ENCODE measurements at regions not wholly inside any gene's neighbourhood (a gene's known extent, or its start where the extent isn't known, plus 50 kb on each side); places are given as distances from the start of the nearest gene placed in this dataset.

DNA sequence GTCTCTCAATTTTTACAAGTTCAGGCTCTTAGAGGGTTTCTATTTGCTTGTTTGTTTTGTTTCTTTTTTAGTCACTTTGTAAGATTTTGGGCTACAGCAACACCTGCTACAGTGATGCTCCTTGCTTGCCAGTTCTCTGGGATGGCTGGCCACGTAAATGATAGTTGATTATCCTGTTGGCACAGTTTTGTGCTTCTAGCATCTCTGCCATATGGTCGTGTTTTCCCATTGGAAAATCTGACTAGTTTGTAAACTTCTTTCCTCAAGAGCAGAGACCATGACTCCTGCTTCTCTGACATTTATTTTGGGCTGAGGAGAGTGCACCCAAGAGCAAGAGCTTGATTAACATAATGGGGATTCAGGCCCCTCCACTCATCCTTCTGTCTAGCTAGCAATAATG, 1621.6 kb upstream of the RAG2 start:
- Histone ChIP-seq H3K4me2 (ENCODE audit: low read depth, low read length) (no peak overlapping the region), H2AFZ (ENCODE audit: low read length) (no peak overlapping the region), H3K79me2 (ENCODE audit: insufficient read depth, low read length) (no peaks in the 10 kb centered on the region), H3K9me3 (ENCODE audit: low read length) (peaks cover 69% of the 10 kb centered on the region), H3K4me1 (ENCODE audit: insufficient read depth, low read length) (no peaks in the 10 kb centered on the region), H3K27me3 (ENCODE audit: control insufficient read depth in 1 of 2, insufficient read depth in 2 of 2, low read length in 2 of 2) (no peaks in the 10 kb centered on the region), H3K4me3 (replicated peaks in 1 of 3; ENCODE audit: insufficient read depth in 1 of 3, low read depth in 2 of 3, low read length in 3 of 3) (no peak overlapping the region), H3K9ac (ENCODE audit: insufficient read depth, low read depth, low read length) (no peak overlapping the region), H4K20me1 (ENCODE audit: insufficient read depth, low read length) (no peaks in the 10 kb centered on the region), H3K27ac (ENCODE audit: extremely low read length, insufficient read depth, low read length) (no peak overlapping the region), H3K36me3 (replicated peaks in 1 of 2; ENCODE audit: control insufficient read depth in 1 of 2, insufficient read depth in 2 of 2, low read length in 2 of 2) (no peaks in the 10 kb centered on the region)
- ChIA-PET CTCF (ENCODE audit: low intra/inter-chr PET ratio, low total read pairs) (no interaction called here), POLR2A (no interaction called here)
- WGBS (ENCODE audit: low lambda C conversion rate), result 0% methylated on average over 2 of the region's 2 CpGs
- BruUV-seq (replicated peaks), result no TSS peak
- DNase-seq (ENCODE audit: low spot score) (no peak), FAIRE-seq (no peak), ATAC-seq (no peak)
- TF ChIP-seq NKX3-1 (CRISPR knock-in tag; IDR thresholded peaks at IDR 0.05) (no peak), MED13 (CRISPR knock-in tag; IDR thresholded peaks at IDR 0.05) (no peak), SUZ12 (IDR thresholded peaks at IDR 0.05; ENCODE audit: low read depth, low read length) (no peak), ZBTB10 (CRISPR knock-in tag; IDR thresholded peaks at IDR 0.05; ENCODE audit: borderline replicate concordance) (no peak), ZNF225 (CRISPR knock-in tag; IDR thresholded peaks at IDR 0.05) (no peak)
- intact Hi-C loops (cut with micrococcal nuclease; ENCODE audit: unreplicated experiment), result no loop called here
- in situ Hi-C loops (cut with HindIII; ENCODE audit: extremely low pct_ligation_motif_present, low pct_unique_long_range_greater_than_20kb), result no loop called here

DNA sequence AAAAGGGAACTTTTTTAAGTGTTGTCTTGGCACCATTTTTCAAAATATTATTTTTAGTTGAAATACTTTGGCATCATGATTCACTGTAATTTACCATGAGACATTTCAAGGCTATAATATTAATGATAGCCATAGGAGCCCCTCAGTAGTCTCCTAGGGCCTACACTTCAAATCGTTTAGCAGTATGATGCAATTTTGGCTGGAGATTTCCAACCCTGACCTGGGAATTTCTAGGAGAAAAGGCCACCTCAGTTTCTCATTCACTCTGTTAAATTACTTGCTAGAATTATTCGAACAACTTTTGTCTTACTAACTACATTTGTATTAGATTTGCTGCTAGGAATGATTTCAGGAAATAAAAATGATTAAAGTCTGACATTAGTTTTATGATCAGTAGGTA, 1610.9 kb upstream of the RAG2 start:
- intact Hi-C loops (cut with micrococcal nuclease; ENCODE audit: unreplicated experiment), result no loop called here
- ChIA-PET POLR2A (no interaction called here), CTCF (ENCODE audit: low intra/inter-chr PET ratio, low total read pairs) (no interaction called here)
- 2% methylated on average over 2 of the region's 2 CpGs for WGBS (ENCODE audit: low lambda C conversion rate)
- ATAC-seq, result no peak
- in situ Hi-C loops (cut with HindIII; ENCODE audit: extremely low pct_ligation_motif_present, low pct_unique_long_range_greater_than_20kb), result no loop called here
- Histone ChIP-seq H3K27me3 (ENCODE audit: control insufficient read depth in 1 of 2, insufficient read depth in 2 of 2, low read length in 2 of 2) (no peaks in the 10 kb centered on the region), H3K4me2 (ENCODE audit: low read depth, low read length) (no peak overlapping the region), H3K36me3 (replicated peaks in 1 of 2; ENCODE audit: control insufficient read depth in 1 of 2, insufficient read depth in 2 of 2, low read length in 2 of 2) (no peaks in the 10 kb centered on the region), H3K9ac (ENCODE audit: insufficient read depth, low read depth, low read length) (no peak overlapping the region), H3K4me1 (ENCODE audit: insufficient read depth, low read length) (no peaks in the 10 kb centered on the region), H3K27ac (ENCODE audit: extremely low read length, insufficient read depth, low read length) (no peak overlapping the region), H2AFZ (ENCODE audit: low read length) (no peak overlapping the region), H3K79me2 (ENCODE audit: insufficient read depth, low read length) (no peaks in the 10 kb centered on the region), H3K4me3 (replicated peaks in 1 of 3; ENCODE audit: insufficient read depth in 1 of 3, low read depth in 2 of 3, low read length in 3 of 3) (no peak overlapping the region), H3K9me3 (ENCODE audit: low read length) (peaks cover 42% of the 10 kb centered on the region), H4K20me1 (ENCODE audit: insufficient read depth, low read length) (no peaks in the 10 kb centered on the region)
- no TSS peak for BruUV-seq (replicated peaks)
- DNase-seq (ENCODE audit: low spot score), result no peak
- FAIRE-seq, result no peak
- no peak for TF ChIP-seq ZNF430 (CRISPR knock-in tag; IDR thresholded peaks at IDR 0.05)
- TF ChIP-seq HNRNPH1 (optimal IDR thresholded peaks at IDR 0.05; ENCODE audit: low read depth, low read length), result no peak
- TF ChIP-seq ZNF232 (CRISPR knock-in tag; IDR thresholded peaks at IDR 0.05; ENCODE audit: borderline replicate concordance), result no peak
- TF ChIP-seq FOXA3 (CRISPR knock-in tag; IDR thresholded peaks at IDR 0.05), result no peak
- no peak for TF ChIP-seq ETV6 (CRISPR knock-in tag; conservative IDR thresholded peaks at IDR 0.05)
- no peak for TF ChIP-seq BORCS8-MEF2B (CRISPR knock-in tag; IDR thresholded peaks at IDR 0.05)
- TF ChIP-seq, protein P1, sequence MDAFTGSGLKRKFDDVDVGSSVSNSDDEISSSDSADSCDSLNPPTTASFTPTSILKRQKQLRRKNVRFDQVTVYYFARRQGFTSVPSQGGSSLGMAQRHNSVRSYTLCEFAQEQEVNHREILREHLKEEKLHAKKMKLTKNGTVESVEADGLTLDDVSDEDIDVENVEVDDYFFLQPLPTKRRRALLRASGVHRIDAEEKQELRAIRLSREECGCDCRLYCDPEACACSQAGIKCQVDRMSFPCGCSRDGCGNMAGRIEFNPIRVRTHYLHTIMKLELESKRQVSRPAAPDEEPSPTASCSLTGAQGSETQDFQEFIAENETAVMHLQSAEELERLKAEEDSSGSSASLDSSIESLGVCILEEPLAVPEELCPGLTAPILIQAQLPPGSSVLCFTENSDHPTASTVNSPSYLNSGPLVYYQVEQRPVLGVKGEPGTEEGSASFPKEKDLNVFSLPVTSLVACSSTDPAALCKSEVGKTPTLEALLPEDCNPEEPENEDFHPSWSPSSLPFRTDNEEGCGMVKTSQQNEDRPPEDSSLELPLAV (CRISPR knock-in tag; conservative IDR thresholded peaks at IDR 0.05; ENCODE audit: low read depth), result no peak
- TF ChIP-seq, protein P2, sequence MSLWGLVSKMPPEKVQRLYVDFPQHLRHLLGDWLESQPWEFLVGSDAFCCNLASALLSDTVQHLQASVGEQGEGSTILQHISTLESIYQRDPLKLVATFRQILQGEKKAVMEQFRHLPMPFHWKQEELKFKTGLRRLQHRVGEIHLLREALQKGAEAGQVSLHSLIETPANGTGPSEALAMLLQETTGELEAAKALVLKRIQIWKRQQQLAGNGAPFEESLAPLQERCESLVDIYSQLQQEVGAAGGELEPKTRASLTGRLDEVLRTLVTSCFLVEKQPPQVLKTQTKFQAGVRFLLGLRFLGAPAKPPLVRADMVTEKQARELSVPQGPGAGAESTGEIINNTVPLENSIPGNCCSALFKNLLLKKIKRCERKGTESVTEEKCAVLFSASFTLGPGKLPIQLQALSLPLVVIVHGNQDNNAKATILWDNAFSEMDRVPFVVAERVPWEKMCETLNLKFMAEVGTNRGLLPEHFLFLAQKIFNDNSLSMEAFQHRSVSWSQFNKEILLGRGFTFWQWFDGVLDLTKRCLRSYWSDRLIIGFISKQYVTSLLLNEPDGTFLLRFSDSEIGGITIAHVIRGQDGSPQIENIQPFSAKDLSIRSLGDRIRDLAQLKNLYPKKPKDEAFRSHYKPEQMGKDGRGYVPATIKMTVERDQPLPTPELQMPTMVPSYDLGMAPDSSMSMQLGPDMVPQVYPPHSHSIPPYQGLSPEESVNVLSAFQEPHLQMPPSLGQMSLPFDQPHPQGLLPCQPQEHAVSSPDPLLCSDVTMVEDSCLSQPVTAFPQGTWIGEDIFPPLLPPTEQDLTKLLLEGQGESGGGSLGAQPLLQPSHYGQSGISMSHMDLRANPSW (CRISPR knock-in tag; IDR thresholded peaks at IDR 0.05; ENCODE audit: borderline replicate concordance), result no peak
- no peak for TF ChIP-seq EEA1 (CRISPR knock-in tag; IDR thresholded peaks at IDR 0.05; ENCODE audit: borderline replicate concordance)

Measured in HepG2 (cell line).